ENCODE measurements at regions not wholly inside any gene's neighbourhood (a gene's known extent, or its start where the extent isn't known, plus 50 kb on each side); places are given as distances from the start of the nearest gene placed in this dataset.

GRCh38 chr12:127685931-127686330 is 581.0 kb upstream of the TMEM132C start:
- TF ChIP-seq CTCF (IDR thresholded peaks at IDR 0.05) (no peak), POLR2AphosphoS5 (IDR thresholded peaks at IDR 0.05) (no peak)

All from prostate gland (tissue), 2 donors.